H9 (cell line): ENCODE measurements at regions not wholly inside any gene's neighbourhood (a gene's known extent, or its start where the extent isn't known, plus 50 kb on each side); places are given as distances from the start of the nearest gene placed in this dataset.

Experiments used
- DNase-seq: peaks from one replicate; pipeline ENCODE4 v3.0.0-alpha.2; 2017
- H2AFZ ChIP-seq: one replicate; pipeline ENCODE4 v1.6.1; 2013; ENCODE audit warnings: mild to moderate bottlenecking, low read length, control low read depth, moderate library complexity
- H2AK5ac ChIP-seq: 2 replicates; pipeline ENCODE4 v1.6.1; 2013; ENCODE audit warnings: low read length, control low read depth, mixed read lengths; ENCODE audit not compliant: insufficient read length
- H2BK120ac ChIP-seq: one replicate; pipeline ENCODE4 v1.6.1; 2013; ENCODE audit warnings: low read depth, mild to moderate bottlenecking, low read length, control low read depth, inconsistent platforms; ENCODE audit not compliant: poor library complexity, severe bottlenecking
- H2BK12ac ChIP-seq: 2 replicates; pipeline ENCODE4 v1.6.1; 2013; ENCODE audit warnings: low read length, control low read depth, mixed read lengths, low read depth; ENCODE audit not compliant: insufficient read length
- H2BK15ac ChIP-seq: 2 replicates; pipeline ENCODE4 v1.6.1; 2013; ENCODE audit warnings: low read depth, low read length, control low read depth
- H2BK20ac ChIP-seq: one replicate; pipeline ENCODE4 v1.6.1; 2013; ENCODE audit warnings: low read depth, mild to moderate bottlenecking, low read length, control low read depth, inconsistent platforms; ENCODE audit not compliant: poor library complexity, severe bottlenecking
- H2BK5ac ChIP-seq: 2 replicates; pipeline ENCODE4 v1.6.1; 2013; ENCODE audit warnings: low read length, control low read depth, mixed read lengths; ENCODE audit not compliant: insufficient read length
- H3K14ac ChIP-seq: 2 replicates; pipeline ENCODE4 v1.6.1; 2013; ENCODE audit warnings: low read length, control low read depth; ENCODE audit not compliant: insufficient read depth
- H3K18ac ChIP-seq: 2 replicates; pipeline ENCODE4 v1.6.1; 2013; ENCODE audit warnings: low read depth, mild to moderate bottlenecking, mixed read lengths, low read length, control low read depth; ENCODE audit not compliant: insufficient read length
- H3K23ac ChIP-seq: 2 replicates; pipeline ENCODE4 v1.6.1; 2013; ENCODE audit warnings: low read length, control low read depth, mixed read lengths, low read depth; ENCODE audit not compliant: insufficient read length
- H3K23me2 ChIP-seq: 2 replicates; pipeline ENCODE4 v1.6.1; 2013; ENCODE audit warnings: low read depth, mild to moderate bottlenecking, mixed read lengths, low read length, control low read depth; ENCODE audit not compliant: insufficient read length, poor library complexity, severe bottlenecking
- H3K27ac ChIP-seq: 2 replicates; pipeline ENCODE4 v1.5.1; 2013; ENCODE audit warnings: low read length, control low read depth, mixed read lengths, low read depth; ENCODE audit not compliant: insufficient read length
- H3K27me3 ChIP-seq: 2 replicates; pipeline ENCODE4 v1.6.1; 2013; ENCODE audit warnings: low read length, control low read depth, inconsistent platforms; ENCODE audit not compliant: insufficient read depth
- H3K4ac ChIP-seq: 2 replicates; pipeline ENCODE4 v1.6.1; 2013; ENCODE audit warnings: low read depth, mild to moderate bottlenecking, control low read depth, inconsistent platforms, low read length, moderate library complexity
- H3K4me1 ChIP-seq: 2 replicates; pipeline ENCODE4 v1.6.1; 2013; ENCODE audit warnings: low read length, control low read depth, inconsistent platforms; ENCODE audit not compliant: insufficient read depth
- H3K4me2 ChIP-seq: 2 replicates; pipeline ENCODE4 v1.6.1; 2013; ENCODE audit warnings: low read length, control low read depth, mixed read lengths; ENCODE audit not compliant: insufficient read length, insufficient read depth
- H3K56ac ChIP-seq: 2 replicates; pipeline ENCODE4 v1.6.1; 2013; ENCODE audit warnings: low read depth, mild to moderate bottlenecking, mixed read lengths, low read length, control low read depth; ENCODE audit not compliant: insufficient read length
- H3K79me1 ChIP-seq: 2 replicates; pipeline ENCODE4 v1.6.1; 2013; ENCODE audit warnings: low read depth, mild to moderate bottlenecking, moderate library complexity, low read length, control low read depth, inconsistent platforms; ENCODE audit not compliant: insufficient read depth, poor library complexity, severe bottlenecking
- H3K79me2 ChIP-seq: 2 replicates; pipeline ENCODE4 v1.6.1; 2013; ENCODE audit warnings: low read length, control low read depth, inconsistent platforms; ENCODE audit not compliant: insufficient read depth
- H3K9ac ChIP-seq: 2 replicates; pipeline ENCODE4 v1.6.1; 2013; ENCODE audit warnings: low read length, control low read depth, mixed read lengths; ENCODE audit not compliant: insufficient read length; ENCODE audit errors: extremely low read depth
- H3K9me3 ChIP-seq: one replicate; pipeline ENCODE4 v1.6.1; 2013; ENCODE audit warnings: low read depth, low read length, inconsistent platforms; ENCODE audit not compliant: control insufficient read depth
- H3T11ph ChIP-seq: one replicate; pipeline ENCODE4 v1.6.1; 2013; ENCODE audit warnings: mild to moderate bottlenecking, low read length, control low read depth, inconsistent platforms
- H4K20me1 ChIP-seq: one replicate; pipeline ENCODE4 v1.6.1; 2013; ENCODE audit not compliant: control insufficient read depth, insufficient read length, insufficient read depth
- H4K5ac ChIP-seq: 2 replicates; pipeline ENCODE4 v1.6.1; 2013; ENCODE audit warnings: low read depth, mild to moderate bottlenecking, mixed read lengths, low read length, control low read depth; ENCODE audit not compliant: insufficient read length
- H4K8ac ChIP-seq: replicated peaks from 2 replicates; pipeline ENCODE4 v1.6.1; 2013; ENCODE audit warnings: low read length, control low read depth, mixed read lengths, low read depth; ENCODE audit not compliant: insufficient read length
- H4K91ac ChIP-seq: 2 replicates; pipeline ENCODE4 v1.6.1; 2013; ENCODE audit warnings: low read depth, mild to moderate bottlenecking, moderate library complexity, mixed read lengths, low read length, control low read depth; ENCODE audit not compliant: insufficient read length
- H3K27ac Mint-ChIP-seq, 3 experiments: 2 replicates in 2 of 3; 3 replicates in 1 of 3; pipeline ENCODE4 v1.8.0; 2020 to 2021; ENCODE audit warnings: mixed read lengths in 3 of 3, mild to moderate bottlenecking in 1 of 3, moderate library complexity in 1 of 3
- H3K27me3 Mint-ChIP-seq: 2 replicates; pipeline ENCODE4 v1.8.0; 2021; ENCODE audit warnings: low read depth, mild to moderate bottlenecking, moderate library complexity, mixed read lengths
- H3K36me3 Mint-ChIP-seq, 3 experiments: 2 replicates in 2 of 3; 3 replicates in 1 of 3; pipeline ENCODE4 v1.8.0; 2020 to 2021; ENCODE audit warnings: low read depth in 3 of 3, mixed read lengths in 3 of 3; ENCODE audit not compliant: insufficient read depth in 1 of 3
- H3K4me1 Mint-ChIP-seq, 2 experiments: 2 replicates each; pipeline ENCODE4 v1.8.0; 2020; ENCODE audit warnings: mixed read lengths in 2 of 2
- H3K4me3 Mint-ChIP-seq, 2 experiments: 2 replicates in 1 of 2; 3 replicates in 1 of 2; pipeline ENCODE4 v1.8.0; 2020 to 2021; ENCODE audit warnings: mild to moderate bottlenecking in 2 of 2, mixed read lengths in 2 of 2, moderate library complexity in 1 of 2
- H3K9me3 Mint-ChIP-seq, 2 experiments: 2 replicates in 1 of 2; 3 replicates in 1 of 2; pipeline ENCODE4 v1.8.0; 2020; ENCODE audit warnings: mild to moderate bottlenecking in 2 of 2, mixed read lengths in 2 of 2, moderate library complexity in 1 of 2
- CTCF ChIP-seq: fragments of 200-600 bp; sonication (generic); conservative IDR thresholded peaks from 3 replicates; pipeline ENCODE4 v1.8.0; 2021; ENCODE audit warnings: antibody characterized with exemption, mild to moderate bottlenecking
- WGBS: extraction: QIAGEN DNeasy Blood & Tissue Kit; methylation state at CpG from one replicate; pipeline ENCODE4 v1.1.7; 2013; ENCODE audit warnings: missing lambda C conversion rate, low lambda C conversion rate, mixed read lengths; ENCODE audit not compliant: insufficient read length; ENCODE audit errors: extremely low coverage; 5-methylcytosine and 5-hydroxymethylcytosine counted together

- H3K27me3 Mint-ChIP-seq, result 0 out of 2 replicates have a peak, but pooled peaks cover 1% of the 10 kb centered on the region
Observed at GRCh38 chr18:59810183-59810582, 89.6 kb upstream of the PMAIP1 start.

More at GRCh38 chr18:59810183-59810582, 89.6 kb upstream of the PMAIP1 start:
- H3K27ac ChIP-seq, result no peak overlapping the region
- no peak overlapping the region for H2AK5ac ChIP-seq
- H4K91ac ChIP-seq, result no peak overlapping the region
- no peaks in the 10 kb centered on the region for H3K36me3 Mint-ChIP-seq
- TF ChIP-seq CTCF, result no peak
- H4K20me1 ChIP-seq, result no peaks in the 10 kb centered on the region
- H3K14ac ChIP-seq, result no peak overlapping the region
- H2BK20ac ChIP-seq, result no peak overlapping the region
- H2BK15ac ChIP-seq, result no peak overlapping the region
- no peak overlapping the region for H3K56ac ChIP-seq
- no peaks in the 10 kb centered on the region for H3K79me2 ChIP-seq
- no peak overlapping the region for H4K8ac ChIP-seq
- WGBS, result no CpG with 5 or more reads among the region's 6 CpGs
- no peaks in the 10 kb centered on the region for H3K23me2 ChIP-seq
- H3K4ac ChIP-seq, result no peak overlapping the region
- no peak overlapping the region for H3K27ac Mint-ChIP-seq
- no peak overlapping the region for H3K9ac ChIP-seq
- H3K9me3 Mint-ChIP-seq, result no peaks in the 10 kb centered on the region; a peak in 1 of 5 replicates
- H2BK120ac ChIP-seq, result no peak overlapping the region
- H3K4me2 ChIP-seq, result no peak overlapping the region
- H3K4me1 ChIP-seq, result no peaks in the 10 kb centered on the region
- H3K9me3 ChIP-seq, result no peaks in the 10 kb centered on the region
- no peak overlapping the region for H2BK5ac ChIP-seq
- H3K4me1 Mint-ChIP-seq, result no peaks in the 10 kb centered on the region
- H3K23ac ChIP-seq, result no peak overlapping the region
- no peak overlapping the region for H4K5ac ChIP-seq
- H3T11ph ChIP-seq, result no peak overlapping the region
- H2AFZ ChIP-seq, result no peak overlapping the region
- H2BK12ac ChIP-seq, result no peak overlapping the region
- no peak overlapping the region for H3K18ac ChIP-seq
- no peak overlapping the region for H3K4me3 Mint-ChIP-seq
- H3K27me3 ChIP-seq, result no peaks in the 10 kb centered on the region
- no peaks in the 10 kb centered on the region for H3K79me1 ChIP-seq
- no peak for DNase-seq
